ENCODE measurements at regions not wholly inside any gene's neighbourhood (a gene's known extent, or its start where the extent isn't known, plus 50 kb on each side); places are given as distances from the start of the nearest gene placed in this dataset.

- H3K4me2 ChIP-seq = no peak overlapping the region
- H3K9me3 ChIP-seq = no peaks in the 10 kb centered on the region; the same call in none of the 3 replicates
- no peak overlapping the region for H3K4me3 ChIP-seq
- no peak for TF ChIP-seq MAFK (IDR thresholded peaks at IDR 0.05; ENCODE audit: partially characterized antibody)
- no peak for TF ChIP-seq HOXA7 (CRISPR knock-in tag; IDR thresholded peaks at IDR 0.05)
- TF ChIP-seq RFX5 (IDR thresholded peaks at IDR 0.05) = no peak
- TF ChIP-seq CHD4 (IDR thresholded peaks at IDR 0.05; ENCODE audit: borderline replicate concordance) = no peak
- ATAC-seq = no peak
- 4% methylated on average over 1 of the region's 1 CpG for WGBS (ENCODE audit: missing lambda C conversion rate)
- ChIA-PET CTCF (no interaction called here), POLR2A (no interaction called here)
- no peak for DNase-seq (ENCODE audit: low read depth in 1 of 2, low spot score in 1 of 2)
- H3K27ac ChIP-seq = no peak overlapping the region
- no peak for FAIRE-seq
- H3K4me1 ChIP-seq = no peaks in the 10 kb centered on the region
Observed at GRCh38 chr11:37343290-37343689, 745.3 kb upstream of the RAG2 start.

GRCh38 chr11:37336401-37336800 is 738.4 kb upstream of the RAG2 start:
- Histone ChIP-seq H3K4me2 (no peak overlapping the region), H3K27ac (no peak overlapping the region), H3K4me3 (no peak overlapping the region), H3K4me1 (no peaks in the 10 kb centered on the region), H3K9me3 (no peaks in the 10 kb centered on the region; the same call in 2 of the 3 replicates)
- ChIA-PET CTCF (no interaction called here), POLR2A (no interaction called here)
- WGBS (ENCODE audit: missing lambda C conversion rate) = 92% methylated on average over 2 of the region's 2 CpGs
- TF ChIP-seq CHD4 (IDR thresholded peaks at IDR 0.05; ENCODE audit: borderline replicate concordance) (no peak), NPAS2 (CRISPR knock-in tag; IDR thresholded peaks at IDR 0.05; ENCODE audit: borderline replicate concordance) (no peak), ELK1 (IDR thresholded peaks at IDR 0.05; ENCODE audit: low read depth, low read length) (no peak), BCL3 (IDR thresholded peaks at IDR 0.05) (no peak), RNF2 (IDR thresholded peaks at IDR 0.05; ENCODE audit: borderline replicate concordance, low read depth) (no peak), GATA3 (IDR thresholded peaks at IDR 0.05; ENCODE audit: borderline replicate concordance) (no peak), NFE2L2 (conservative IDR thresholded peaks at IDR 0.05; ENCODE audit: low read length) (no peak), KDM1A (IDR thresholded peaks at IDR 0.05; ENCODE audit: low read depth) (no peak), MAZ (IDR thresholded peaks at IDR 0.05; ENCODE audit: borderline replicate concordance, low read depth, low read length) (no peak), E2F6 (IDR thresholded peaks at IDR 0.05; ENCODE audit: borderline replicate concordance, low read depth) (no peak), POLR2AphosphoS2 (conservative IDR thresholded peaks at IDR 0.05; ENCODE audit: low read length) (no peak), EP300 (IDR thresholded peaks at IDR 0.05) (no peak), SMC3 (IDR thresholded peaks at IDR 0.05) (no peak)
- ATAC-seq (no peak), DNase-seq (ENCODE audit: low read depth in 1 of 2, low spot score in 1 of 2) (no peak), FAIRE-seq (no peak)

GRCh38 chr11:37333345-37333744 is 735.3 kb upstream of the RAG2 start:
- WGBS (ENCODE audit: missing lambda C conversion rate) = 0% methylated on average over 1 of the region's 1 CpG
- FAIRE-seq (no peak), DNase-seq (ENCODE audit: low read depth in 1 of 2, low spot score in 1 of 2) (no peak), ATAC-seq (no peak)
- H3K4me1 ChIP-seq = no peaks in the 10 kb centered on the region
- TF ChIP-seq RNF2 (IDR thresholded peaks at IDR 0.05; ENCODE audit: borderline replicate concordance, low read depth) (no peak), HOXB5 (CRISPR knock-in tag; IDR thresholded peaks at IDR 0.05) (no peak), REST (IDR thresholded peaks at IDR 0.05) (no peak), ATOH8 (CRISPR knock-in tag; IDR thresholded peaks at IDR 0.05; ENCODE audit: low read depth) (no peak), HES2 (IDR thresholded peaks at IDR 0.05) (no peak), PBX3 (IDR thresholded peaks at IDR 0.05) (no peak), USF2 (IDR thresholded peaks at IDR 0.05) (no peak), KDM5A (IDR thresholded peaks at IDR 0.05) (no peak), FOSB (CRISPR knock-in tag; IDR thresholded peaks at IDR 0.05) (no peak), HEYL (CRISPR knock-in tag; IDR thresholded peaks at IDR 0.05) (no peak), TP53 (CRISPR knock-in tag; IDR thresholded peaks at IDR 0.05) (no peak)
- ChIA-PET POLR2A (no interaction called here), CTCF (interaction anchor here (0.9 kb wide), 1 partner anchor 14 kb away, joined by 3 read pairs; no protein-coding TSS in a partner anchor)
- H3K4me3 ChIP-seq = no peak overlapping the region
- H3K27ac ChIP-seq = no peak overlapping the region
- H3K4me2 ChIP-seq = no peak overlapping the region
- no peaks in the 10 kb centered on the region for H3K9me3 ChIP-seq
